ENCODE measurements at regions not wholly inside any gene's neighbourhood (a gene's known extent, or its start where the extent isn't known, plus 50 kb on each side); places are given as distances from the start of the nearest gene placed in this dataset.

- TF ChIP-seq, protein P1, sequence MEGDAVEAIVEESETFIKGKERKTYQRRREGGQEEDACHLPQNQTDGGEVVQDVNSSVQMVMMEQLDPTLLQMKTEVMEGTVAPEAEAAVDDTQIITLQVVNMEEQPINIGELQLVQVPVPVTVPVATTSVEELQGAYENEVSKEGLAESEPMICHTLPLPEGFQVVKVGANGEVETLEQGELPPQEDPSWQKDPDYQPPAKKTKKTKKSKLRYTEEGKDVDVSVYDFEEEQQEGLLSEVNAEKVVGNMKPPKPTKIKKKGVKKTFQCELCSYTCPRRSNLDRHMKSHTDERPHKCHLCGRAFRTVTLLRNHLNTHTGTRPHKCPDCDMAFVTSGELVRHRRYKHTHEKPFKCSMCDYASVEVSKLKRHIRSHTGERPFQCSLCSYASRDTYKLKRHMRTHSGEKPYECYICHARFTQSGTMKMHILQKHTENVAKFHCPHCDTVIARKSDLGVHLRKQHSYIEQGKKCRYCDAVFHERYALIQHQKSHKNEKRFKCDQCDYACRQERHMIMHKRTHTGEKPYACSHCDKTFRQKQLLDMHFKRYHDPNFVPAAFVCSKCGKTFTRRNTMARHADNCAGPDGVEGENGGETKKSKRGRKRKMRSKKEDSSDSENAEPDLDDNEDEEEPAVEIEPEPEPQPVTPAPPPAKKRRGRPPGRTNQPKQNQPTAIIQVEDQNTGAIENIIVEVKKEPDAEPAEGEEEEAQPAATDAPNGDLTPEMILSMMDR (conservative IDR thresholded peaks at IDR 0.05; ENCODE audit: low read depth, low read length) = no peak
- TF ChIP-seq EZH2 (IDR thresholded peaks at IDR 0.05; ENCODE audit: borderline replicate concordance, low read depth, low read length, poor library complexity, severe bottlenecking) = no peak
- ChIA-PET POLR2A (ENCODE audit: low non-redundant PET) (no interaction called here), CTCF (no interaction called here)
- no peak for DNase-seq (ENCODE audit: low spot score)
- Histone ChIP-seq H3K27ac (ENCODE audit: low read depth, low read length, poor library complexity, severe bottlenecking) (no peak overlapping the region), H3K27me3 (replicated peaks; ENCODE audit: insufficient read depth, low read depth, low read length, poor library complexity) (no peaks in the 10 kb centered on the region), H3K9me3 (ENCODE audit: low read depth, low read length, poor library complexity, severe bottlenecking) (peaks cover 8% of the 10 kb centered on the region), H3K4me3 (ENCODE audit: low read depth, low read length, poor library complexity, severe bottlenecking) (no peak overlapping the region), H3K4me1 (ENCODE audit: insufficient read depth, low read length, poor library complexity, severe bottlenecking) (no peaks in the 10 kb centered on the region), H3K36me3 (ENCODE audit: insufficient read depth, low read length, poor library complexity, severe bottlenecking) (no peaks in the 10 kb centered on the region)
- intact Hi-C loops (cut with micrococcal nuclease; ENCODE audit: unreplicated experiment) = no loop called here
- no TSS peak for BruUV-seq (replicated peaks)
Measured at GRCh38 chr3:102124704-102125103, 275.4 kb downstream of the NFKBIZ start.

- CTCF ChIA-PET = no interaction called here
- POLR2A ChIA-PET (ENCODE audit: low non-redundant PET) = no interaction called here
- no peaks in the 10 kb centered on the region for H3K36me3 ChIP-seq (ENCODE audit: insufficient read depth, low read length, poor library complexity, severe bottlenecking)
- H3K27ac ChIP-seq (ENCODE audit: low read depth, low read length, poor library complexity, severe bottlenecking) = no peak overlapping the region
- TF ChIP-seq, protein P1 (conservative IDR thresholded peaks at IDR 0.05; ENCODE audit: low read depth, low read length) = no peak
- TF ChIP-seq EZH2 (IDR thresholded peaks at IDR 0.05; ENCODE audit: borderline replicate concordance, low read depth, low read length, poor library complexity, severe bottlenecking) = no peak
- intact Hi-C loops (cut with micrococcal nuclease; ENCODE audit: unreplicated experiment) = no loop called here
- H3K27me3 ChIP-seq (replicated peaks; ENCODE audit: insufficient read depth, low read depth, low read length, poor library complexity) = no peaks in the 10 kb centered on the region
- BruUV-seq (replicated peaks) = no TSS peak
- H3K9me3 ChIP-seq (ENCODE audit: low read depth, low read length, poor library complexity, severe bottlenecking) = peaks cover 8% of the 10 kb centered on the region
- no peaks in the 10 kb centered on the region for H3K4me1 ChIP-seq (ENCODE audit: insufficient read depth, low read length, poor library complexity, severe bottlenecking)
- no peak overlapping the region for H3K4me3 ChIP-seq (ENCODE audit: low read depth, low read length, poor library complexity, severe bottlenecking)
- DNase-seq (ENCODE audit: low spot score) = no peak
Measured at GRCh38 chr3:102125197-102125993, 276.1 kb downstream of the NFKBIZ start.

DNA sequence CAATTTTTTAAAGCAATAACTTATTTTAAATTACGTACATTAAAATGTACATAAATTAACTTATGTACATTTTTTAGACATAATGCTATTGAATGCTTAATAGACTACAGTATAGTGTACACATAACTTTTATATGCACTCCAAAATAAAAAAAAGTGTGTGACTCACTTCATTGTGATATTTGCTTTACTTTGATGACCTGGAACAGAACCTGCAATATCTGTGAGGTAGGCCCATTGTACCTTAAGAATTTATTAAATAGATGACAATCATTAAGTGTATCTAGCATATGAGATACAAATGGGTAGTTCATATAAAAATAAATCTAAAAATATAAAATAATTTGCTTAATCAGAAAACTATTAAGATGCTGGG lies 276.7 kb downstream of the NFKBIZ start:
- Histone ChIP-seq H3K4me1 (ENCODE audit: insufficient read depth, low read length, poor library complexity, severe bottlenecking) (no peaks in the 10 kb centered on the region), H3K9me3 (ENCODE audit: low read depth, low read length, poor library complexity, severe bottlenecking) (peaks cover 8% of the 10 kb centered on the region), H3K27ac (ENCODE audit: low read depth, low read length, poor library complexity, severe bottlenecking) (no peak overlapping the region), H3K36me3 (ENCODE audit: insufficient read depth, low read length, poor library complexity, severe bottlenecking) (no peaks in the 10 kb centered on the region), H3K4me3 (ENCODE audit: low read depth, low read length, poor library complexity, severe bottlenecking) (no peak overlapping the region), H3K27me3 (replicated peaks; ENCODE audit: insufficient read depth, low read depth, low read length, poor library complexity) (no peaks in the 10 kb centered on the region)
- ChIA-PET POLR2A (ENCODE audit: low non-redundant PET) (no interaction called here), CTCF (no interaction called here)
- BruUV-seq (replicated peaks) = no TSS peak
- no peak for DNase-seq (ENCODE audit: low spot score)
- intact Hi-C loops (cut with micrococcal nuclease; ENCODE audit: unreplicated experiment) = no loop called here
- no peak for TF ChIP-seq EZH2 (IDR thresholded peaks at IDR 0.05; ENCODE audit: borderline replicate concordance, low read depth, low read length, poor library complexity, severe bottlenecking)
- TF ChIP-seq, protein P1 (conservative IDR thresholded peaks at IDR 0.05; ENCODE audit: low read depth, low read length) = no peak

Measured in A673 (cell line).